H9 (cell line): ENCODE measurements at regions not wholly inside any gene's neighbourhood (a gene's known extent, or its start where the extent isn't known, plus 50 kb on each side); places are given as distances from the start of the nearest gene placed in this dataset.

Source experiments
- DNase-seq: peaks from one replicate; pipeline ENCODE4 v3.0.0-alpha.2; 2017
- H2AFZ ChIP-seq: one replicate; pipeline ENCODE4 v1.6.1; 2013; ENCODE audit warnings: mild to moderate bottlenecking, low read length, control low read depth, moderate library complexity
- H2AK5ac ChIP-seq: 2 replicates; pipeline ENCODE4 v1.6.1; 2013; ENCODE audit warnings: low read length, control low read depth, mixed read lengths; ENCODE audit not compliant: insufficient read length
- H2BK120ac ChIP-seq: one replicate; pipeline ENCODE4 v1.6.1; 2013; ENCODE audit warnings: low read depth, mild to moderate bottlenecking, low read length, control low read depth, inconsistent platforms; ENCODE audit not compliant: poor library complexity, severe bottlenecking
- H2BK12ac ChIP-seq: 2 replicates; pipeline ENCODE4 v1.6.1; 2013; ENCODE audit warnings: low read length, control low read depth, mixed read lengths, low read depth; ENCODE audit not compliant: insufficient read length
- H2BK15ac ChIP-seq: 2 replicates; pipeline ENCODE4 v1.6.1; 2013; ENCODE audit warnings: low read depth, low read length, control low read depth
- H2BK20ac ChIP-seq: one replicate; pipeline ENCODE4 v1.6.1; 2013; ENCODE audit warnings: low read depth, mild to moderate bottlenecking, low read length, control low read depth, inconsistent platforms; ENCODE audit not compliant: poor library complexity, severe bottlenecking
- H2BK5ac ChIP-seq: 2 replicates; pipeline ENCODE4 v1.6.1; 2013; ENCODE audit warnings: low read length, control low read depth, mixed read lengths; ENCODE audit not compliant: insufficient read length
- H3K14ac ChIP-seq: 2 replicates; pipeline ENCODE4 v1.6.1; 2013; ENCODE audit warnings: low read length, control low read depth; ENCODE audit not compliant: insufficient read depth
- H3K18ac ChIP-seq: 2 replicates; pipeline ENCODE4 v1.6.1; 2013; ENCODE audit warnings: low read depth, mild to moderate bottlenecking, mixed read lengths, low read length, control low read depth; ENCODE audit not compliant: insufficient read length
- H3K23ac ChIP-seq: 2 replicates; pipeline ENCODE4 v1.6.1; 2013; ENCODE audit warnings: low read length, control low read depth, mixed read lengths, low read depth; ENCODE audit not compliant: insufficient read length
- H3K23me2 ChIP-seq: 2 replicates; pipeline ENCODE4 v1.6.1; 2013; ENCODE audit warnings: low read depth, mild to moderate bottlenecking, mixed read lengths, low read length, control low read depth; ENCODE audit not compliant: insufficient read length, poor library complexity, severe bottlenecking
- H3K27ac ChIP-seq: 2 replicates; pipeline ENCODE4 v1.5.1; 2013; ENCODE audit warnings: low read length, control low read depth, mixed read lengths, low read depth; ENCODE audit not compliant: insufficient read length
- H3K27me3 ChIP-seq: 2 replicates; pipeline ENCODE4 v1.6.1; 2013; ENCODE audit warnings: low read length, control low read depth, inconsistent platforms; ENCODE audit not compliant: insufficient read depth
- H3K4ac ChIP-seq: 2 replicates; pipeline ENCODE4 v1.6.1; 2013; ENCODE audit warnings: low read depth, mild to moderate bottlenecking, control low read depth, inconsistent platforms, low read length, moderate library complexity
- H3K4me1 ChIP-seq: 2 replicates; pipeline ENCODE4 v1.6.1; 2013; ENCODE audit warnings: low read length, control low read depth, inconsistent platforms; ENCODE audit not compliant: insufficient read depth
- H3K4me2 ChIP-seq: 2 replicates; pipeline ENCODE4 v1.6.1; 2013; ENCODE audit warnings: low read length, control low read depth, mixed read lengths; ENCODE audit not compliant: insufficient read length, insufficient read depth
- H3K56ac ChIP-seq: 2 replicates; pipeline ENCODE4 v1.6.1; 2013; ENCODE audit warnings: low read depth, mild to moderate bottlenecking, mixed read lengths, low read length, control low read depth; ENCODE audit not compliant: insufficient read length
- H3K79me1 ChIP-seq: 2 replicates; pipeline ENCODE4 v1.6.1; 2013; ENCODE audit warnings: low read depth, mild to moderate bottlenecking, moderate library complexity, low read length, control low read depth, inconsistent platforms; ENCODE audit not compliant: insufficient read depth, poor library complexity, severe bottlenecking
- H3K79me2 ChIP-seq: 2 replicates; pipeline ENCODE4 v1.6.1; 2013; ENCODE audit warnings: low read length, control low read depth, inconsistent platforms; ENCODE audit not compliant: insufficient read depth
- H3K9ac ChIP-seq: 2 replicates; pipeline ENCODE4 v1.6.1; 2013; ENCODE audit warnings: low read length, control low read depth, mixed read lengths; ENCODE audit not compliant: insufficient read length; ENCODE audit errors: extremely low read depth
- H3K9me3 ChIP-seq: one replicate; pipeline ENCODE4 v1.6.1; 2013; ENCODE audit warnings: low read depth, low read length, inconsistent platforms; ENCODE audit not compliant: control insufficient read depth
- H3T11ph ChIP-seq: one replicate; pipeline ENCODE4 v1.6.1; 2013; ENCODE audit warnings: mild to moderate bottlenecking, low read length, control low read depth, inconsistent platforms
- H4K20me1 ChIP-seq: one replicate; pipeline ENCODE4 v1.6.1; 2013; ENCODE audit not compliant: control insufficient read depth, insufficient read length, insufficient read depth
- H4K5ac ChIP-seq: 2 replicates; pipeline ENCODE4 v1.6.1; 2013; ENCODE audit warnings: low read depth, mild to moderate bottlenecking, mixed read lengths, low read length, control low read depth; ENCODE audit not compliant: insufficient read length
- H4K8ac ChIP-seq: replicated peaks from 2 replicates; pipeline ENCODE4 v1.6.1; 2013; ENCODE audit warnings: low read length, control low read depth, mixed read lengths, low read depth; ENCODE audit not compliant: insufficient read length
- H4K91ac ChIP-seq: 2 replicates; pipeline ENCODE4 v1.6.1; 2013; ENCODE audit warnings: low read depth, mild to moderate bottlenecking, moderate library complexity, mixed read lengths, low read length, control low read depth; ENCODE audit not compliant: insufficient read length
- H3K27ac Mint-ChIP-seq, 3 experiments: 2 replicates in 2 of 3; 3 replicates in 1 of 3; pipeline ENCODE4 v1.8.0; 2020 to 2021; ENCODE audit warnings: mixed read lengths in 3 of 3, mild to moderate bottlenecking in 1 of 3, moderate library complexity in 1 of 3
- H3K27me3 Mint-ChIP-seq: 2 replicates; pipeline ENCODE4 v1.8.0; 2021; ENCODE audit warnings: low read depth, mild to moderate bottlenecking, moderate library complexity, mixed read lengths
- H3K36me3 Mint-ChIP-seq, 3 experiments: 2 replicates in 2 of 3; 3 replicates in 1 of 3; pipeline ENCODE4 v1.8.0; 2020 to 2021; ENCODE audit warnings: low read depth in 3 of 3, mixed read lengths in 3 of 3; ENCODE audit not compliant: insufficient read depth in 1 of 3
- H3K4me1 Mint-ChIP-seq, 2 experiments: 2 replicates each; pipeline ENCODE4 v1.8.0; 2020; ENCODE audit warnings: mixed read lengths in 2 of 2
- H3K4me3 Mint-ChIP-seq, 2 experiments: 2 replicates in 1 of 2; 3 replicates in 1 of 2; pipeline ENCODE4 v1.8.0; 2020 to 2021; ENCODE audit warnings: mild to moderate bottlenecking in 2 of 2, mixed read lengths in 2 of 2, moderate library complexity in 1 of 2
- H3K9me3 Mint-ChIP-seq, 2 experiments: 2 replicates in 1 of 2; 3 replicates in 1 of 2; pipeline ENCODE4 v1.8.0; 2020; ENCODE audit warnings: mild to moderate bottlenecking in 2 of 2, mixed read lengths in 2 of 2, moderate library complexity in 1 of 2
- CTCF ChIP-seq: fragments of 200-600 bp; sonication (generic); conservative IDR thresholded peaks from 3 replicates; pipeline ENCODE4 v1.8.0; 2021; ENCODE audit warnings: antibody characterized with exemption, mild to moderate bottlenecking
- WGBS: extraction: QIAGEN DNeasy Blood & Tissue Kit; methylation state at CpG from one replicate; pipeline ENCODE4 v1.1.7; 2013; ENCODE audit warnings: missing lambda C conversion rate, low lambda C conversion rate, mixed read lengths; ENCODE audit not compliant: insufficient read length; ENCODE audit errors: extremely low coverage; 5-methylcytosine and 5-hydroxymethylcytosine counted together

- no peaks in the 10 kb centered on the region for H3K27me3 Mint-ChIP-seq
- Histone ChIP-seq H2AK5ac (no peak overlapping the region), H3K23me2 (no peaks in the 10 kb centered on the region), H3K56ac (no peak overlapping the region), H2BK20ac (no peak overlapping the region), H3K9me3 (no peaks in the 10 kb centered on the region), H3K18ac (no peak overlapping the region), H3K4ac (no peak overlapping the region), H4K5ac (no peak overlapping the region), H2BK120ac (no peak overlapping the region), H3K9ac (no peak overlapping the region), H3K27ac (no peak overlapping the region), H4K91ac (no peak overlapping the region), H3K4me1 (no peaks in the 10 kb centered on the region), H2BK5ac (no peak overlapping the region), H4K20me1 (no peaks in the 10 kb centered on the region), H3K27me3 (no peaks in the 10 kb centered on the region), H3K14ac (no peak overlapping the region), H3K4me2 (no peak overlapping the region), H3K79me2 (no peaks in the 10 kb centered on the region), H2AFZ (no peak overlapping the region), H2BK12ac (no peak overlapping the region), H3T11ph (no peak overlapping the region), H4K8ac (no peak overlapping the region), H3K79me1 (no peaks in the 10 kb centered on the region), H2BK15ac (no peak overlapping the region), H3K23ac (no peak overlapping the region)
- H3K4me1 Mint-ChIP-seq = peaks cover 0 to 6% of the 10 kb centered on the region in 2 experiments; a peak in 2 of 4 replicates
- H3K4me3 Mint-ChIP-seq = no peak overlapping the region
- peak overlapping the region in 1 of 3 experiments; percentile 74; a peak in 1 of 7 replicates for H3K27ac Mint-ChIP-seq
- no peak for TF ChIP-seq CTCF
- no peaks in the 10 kb centered on the region for H3K9me3 Mint-ChIP-seq
- no CpG with 5 or more reads among the region's 1 CpG for WGBS
- DNase-seq = no peak
- H3K36me3 Mint-ChIP-seq = no peaks in the 10 kb centered on the region
Measured at GRCh38 chr2:181190711-181191110, 210.3 kb downstream of the UBE2E3 start.
